ENCODE measurements at regions not wholly inside any gene's neighbourhood (a gene's known extent, or its start where the extent isn't known, plus 50 kb on each side); places are given as distances from the start of the nearest gene placed in this dataset.

DNA sequence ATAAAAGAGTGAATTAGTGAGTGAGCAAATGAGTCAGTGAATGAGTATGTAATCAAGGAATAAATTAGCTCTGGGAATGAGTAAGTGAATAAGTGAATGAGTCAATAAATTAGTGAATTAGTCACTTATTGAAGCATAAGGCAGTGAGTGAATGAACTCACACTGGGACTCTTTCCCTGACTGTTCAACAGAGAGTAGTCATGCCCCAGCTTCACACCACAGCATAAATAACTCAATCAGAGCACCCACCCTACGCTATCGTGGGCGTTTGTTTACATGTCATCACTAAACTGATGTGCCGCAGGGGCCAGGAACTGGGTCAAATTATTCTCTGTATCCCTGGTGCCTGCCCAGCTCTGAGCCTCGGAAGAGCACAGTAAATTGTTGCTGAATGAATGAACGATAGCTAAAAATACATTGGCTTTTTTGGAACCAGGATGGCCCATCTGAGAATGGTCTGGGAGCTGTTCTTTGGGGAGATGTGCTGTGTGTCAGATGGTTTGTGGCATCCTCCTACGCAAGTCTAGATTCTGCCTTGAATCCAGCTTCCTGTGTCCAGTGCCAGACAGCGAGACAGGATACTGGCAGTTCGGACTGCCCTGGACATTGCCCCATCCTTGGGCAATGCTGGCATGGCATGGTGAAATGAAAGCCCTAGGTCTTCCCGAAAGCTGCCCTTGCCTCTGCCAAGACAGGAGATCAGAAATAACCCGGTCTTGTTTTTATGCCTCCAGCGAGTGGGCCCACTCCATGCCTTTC, 98.0 kb upstream of the RTL1 start:
- Histone ChIP-seq H3K36me3 (ENCODE audit: control insufficient read depth, insufficient read depth, low read length) (no peaks in the 10 kb centered on the region), H3K27me3 (replicated peaks; ENCODE audit: control insufficient read depth, insufficient read depth, low read length) (no peaks in the 10 kb centered on the region), H3K4me3 (replicated peaks; ENCODE audit: low read depth, low read length) (no peak overlapping the region)
- TF ChIP-seq, protein P1, sequence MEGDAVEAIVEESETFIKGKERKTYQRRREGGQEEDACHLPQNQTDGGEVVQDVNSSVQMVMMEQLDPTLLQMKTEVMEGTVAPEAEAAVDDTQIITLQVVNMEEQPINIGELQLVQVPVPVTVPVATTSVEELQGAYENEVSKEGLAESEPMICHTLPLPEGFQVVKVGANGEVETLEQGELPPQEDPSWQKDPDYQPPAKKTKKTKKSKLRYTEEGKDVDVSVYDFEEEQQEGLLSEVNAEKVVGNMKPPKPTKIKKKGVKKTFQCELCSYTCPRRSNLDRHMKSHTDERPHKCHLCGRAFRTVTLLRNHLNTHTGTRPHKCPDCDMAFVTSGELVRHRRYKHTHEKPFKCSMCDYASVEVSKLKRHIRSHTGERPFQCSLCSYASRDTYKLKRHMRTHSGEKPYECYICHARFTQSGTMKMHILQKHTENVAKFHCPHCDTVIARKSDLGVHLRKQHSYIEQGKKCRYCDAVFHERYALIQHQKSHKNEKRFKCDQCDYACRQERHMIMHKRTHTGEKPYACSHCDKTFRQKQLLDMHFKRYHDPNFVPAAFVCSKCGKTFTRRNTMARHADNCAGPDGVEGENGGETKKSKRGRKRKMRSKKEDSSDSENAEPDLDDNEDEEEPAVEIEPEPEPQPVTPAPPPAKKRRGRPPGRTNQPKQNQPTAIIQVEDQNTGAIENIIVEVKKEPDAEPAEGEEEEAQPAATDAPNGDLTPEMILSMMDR (IDR thresholded peaks at IDR 0.05; ENCODE audit: insufficient read depth, low read length, poor library complexity, severe bottlenecking), result no peak
- no peak for DNase-seq (ENCODE audit: extremely low read depth, insufficient read length)

DNA sequence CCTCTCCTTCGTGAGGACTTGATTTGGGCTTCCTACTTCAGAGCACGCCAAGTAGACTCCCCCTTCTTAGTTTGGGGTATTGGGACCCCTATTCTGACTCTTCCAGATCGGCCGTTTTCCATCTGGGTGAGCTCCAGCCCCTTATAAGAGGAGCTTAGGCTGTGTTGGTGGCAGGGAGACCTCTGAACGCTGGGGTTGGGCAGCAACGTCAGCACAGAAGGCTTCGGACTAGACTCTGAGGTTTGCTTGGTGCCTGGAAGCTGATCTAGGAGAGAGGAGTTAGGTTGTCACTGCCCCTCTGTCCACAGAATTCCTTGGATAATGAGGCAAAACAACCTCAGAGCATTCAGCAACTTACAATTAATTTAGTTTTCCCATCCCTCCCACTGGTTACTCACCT, 99.2 kb upstream of the RTL1 start:
- no peaks in the 10 kb centered on the region for H3K36me3 ChIP-seq (ENCODE audit: control insufficient read depth, insufficient read depth, low read length)
- no peak for DNase-seq (ENCODE audit: extremely low read depth, insufficient read length)
- H3K4me3 ChIP-seq (replicated peaks; ENCODE audit: low read depth, low read length), result no peak overlapping the region
- TF ChIP-seq, protein P1 (IDR thresholded peaks at IDR 0.05; ENCODE audit: insufficient read depth, low read length, poor library complexity, severe bottlenecking), result no peak
- H3K27me3 ChIP-seq (replicated peaks; ENCODE audit: control insufficient read depth, insufficient read depth, low read length), result no peaks in the 10 kb centered on the region

DNA sequence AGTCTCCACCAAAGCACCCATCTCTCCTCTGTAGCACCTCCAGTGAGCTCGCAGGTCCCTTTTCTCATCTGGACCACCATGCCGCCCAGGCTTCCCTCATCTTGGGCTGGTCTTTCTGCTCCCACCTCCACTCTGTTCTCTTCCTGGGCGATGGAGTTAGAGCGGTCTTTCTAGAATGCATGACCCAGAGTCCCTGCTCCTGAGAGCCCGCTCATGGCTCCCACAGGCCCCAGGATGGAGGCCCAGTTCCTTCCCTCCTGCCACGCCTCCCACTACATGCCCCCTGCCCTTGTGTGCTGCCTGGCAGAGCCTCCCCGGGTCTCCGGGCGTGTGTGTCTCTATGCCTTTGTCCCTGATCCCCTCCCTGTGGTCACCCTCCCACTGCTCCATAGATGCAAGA, 100.7 kb upstream of the RTL1 start:
- Histone ChIP-seq H3K36me3 (ENCODE audit: control insufficient read depth, insufficient read depth, low read length) (no peaks in the 10 kb centered on the region), H3K4me3 (replicated peaks; ENCODE audit: low read depth, low read length) (no peak overlapping the region), H3K27me3 (replicated peaks; ENCODE audit: control insufficient read depth, insufficient read depth, low read length) (no peaks in the 10 kb centered on the region)
- DNase-seq (ENCODE audit: extremely low read depth, insufficient read length), result no peak
- TF ChIP-seq, protein P1 (IDR thresholded peaks at IDR 0.05; ENCODE audit: insufficient read depth, low read length, poor library complexity, severe bottlenecking), result no peak

DNA sequence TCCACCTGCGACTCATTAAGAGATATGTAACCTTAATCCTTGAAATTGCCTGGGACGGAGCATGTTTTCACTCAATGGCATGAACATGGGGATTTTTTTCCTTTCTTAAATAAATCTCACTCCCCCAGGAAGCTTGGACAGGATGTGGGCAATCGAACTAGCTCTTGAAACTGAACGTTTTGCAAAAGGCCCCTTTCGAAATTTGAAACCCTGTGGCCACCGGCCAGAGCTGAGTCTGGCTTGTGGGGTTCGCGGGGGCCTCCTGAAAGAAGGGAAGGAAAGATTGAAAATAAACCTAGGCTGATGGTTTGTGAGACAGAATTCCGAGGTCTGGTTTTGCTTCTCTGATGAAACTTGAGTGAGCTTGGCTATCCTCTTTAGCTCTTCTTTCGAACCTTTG, 101.4 kb upstream of the RTL1 start:
- TF ChIP-seq, protein P1 (IDR thresholded peaks at IDR 0.05; ENCODE audit: insufficient read depth, low read length, poor library complexity, severe bottlenecking), result no peak
- no peak overlapping the region for H3K4me3 ChIP-seq (replicated peaks; ENCODE audit: low read depth, low read length)
- no peak for DNase-seq (ENCODE audit: extremely low read depth, insufficient read length)
- no peaks in the 10 kb centered on the region for H3K36me3 ChIP-seq (ENCODE audit: control insufficient read depth, insufficient read depth, low read length)
- no peaks in the 10 kb centered on the region for H3K27me3 ChIP-seq (replicated peaks; ENCODE audit: control insufficient read depth, insufficient read depth, low read length)

DNA sequence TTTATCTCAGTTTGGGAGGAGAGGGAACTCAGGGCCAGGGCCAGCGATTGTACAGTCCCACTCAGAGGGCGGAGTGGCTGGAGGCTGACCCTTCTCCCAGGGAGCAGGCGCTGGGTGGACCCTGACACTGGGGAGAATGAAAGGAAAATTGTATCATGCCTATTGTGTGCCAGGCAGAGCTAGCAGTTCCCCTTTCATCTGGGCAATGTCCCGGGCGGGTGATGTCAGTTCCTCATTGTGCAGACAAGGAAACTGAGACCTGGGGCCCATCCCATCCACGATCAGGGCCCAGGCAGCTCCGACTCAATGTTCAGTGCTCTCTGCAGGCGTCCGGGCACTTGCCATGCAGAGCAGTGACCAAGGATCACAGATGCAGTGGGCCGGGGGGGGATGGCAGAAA, 101.9 kb upstream of the RTL1 start:
- no peak overlapping the region for H3K4me3 ChIP-seq (replicated peaks; ENCODE audit: low read depth, low read length)
- H3K36me3 ChIP-seq (ENCODE audit: control insufficient read depth, insufficient read depth, low read length), result no peaks in the 10 kb centered on the region
- TF ChIP-seq, protein P1 (IDR thresholded peaks at IDR 0.05; ENCODE audit: insufficient read depth, low read length, poor library complexity, severe bottlenecking), result no peak

DNA sequence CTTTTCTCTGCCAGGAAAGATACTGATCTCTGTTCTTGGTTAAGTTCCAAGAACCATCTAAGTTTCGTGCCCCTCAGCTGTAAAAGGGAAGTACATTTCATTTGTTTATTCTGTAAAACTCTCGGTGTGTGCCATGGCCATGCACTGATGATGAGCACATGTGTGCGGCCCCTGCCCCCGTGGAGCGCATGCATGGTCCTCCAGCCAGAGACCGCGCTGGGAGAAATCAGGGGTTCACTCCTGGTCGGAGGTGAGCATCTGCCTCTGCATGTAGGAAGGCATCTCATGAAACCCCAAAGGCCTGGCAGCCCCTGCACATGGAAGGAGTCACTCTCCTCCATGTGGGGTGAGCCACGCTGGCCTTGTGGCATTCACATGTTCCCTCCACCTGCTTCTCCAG, 102.5 kb upstream of the RTL1 start:
- TF ChIP-seq, protein P1 (IDR thresholded peaks at IDR 0.05; ENCODE audit: insufficient read depth, low read length, poor library complexity, severe bottlenecking), result no peak
- no peak overlapping the region for H3K4me3 ChIP-seq (replicated peaks; ENCODE audit: low read depth, low read length)
- H3K36me3 ChIP-seq (ENCODE audit: control insufficient read depth, insufficient read depth, low read length), result no peaks in the 10 kb centered on the region
- DNase-seq (ENCODE audit: extremely low read depth, insufficient read length), result no peak
- H3K27me3 ChIP-seq (replicated peaks; ENCODE audit: control insufficient read depth, insufficient read depth, low read length), result no peaks in the 10 kb centered on the region

More for the DNA sequence above, 101.9 kb upstream of the RTL1 start:
- no peaks in the 10 kb centered on the region for H3K27me3 ChIP-seq (replicated peaks; ENCODE audit: control insufficient read depth, insufficient read depth, low read length)
- no peak for DNase-seq (ENCODE audit: extremely low read depth, insufficient read length)
